HEK293T (cell line): ENCODE measurements at regions not wholly inside any gene's neighbourhood (a gene's known extent, or its start where the extent isn't known, plus 50 kb on each side); places are given as distances from the start of the nearest gene placed in this dataset.
A peak's percentile ranks its signal among the peaks of the same experiment; 100 is the strongest.

Experiments
- CTCF ChIA-PET: fragments of 350-600 bp; formaldehyde crosslinking; extraction: SDS; loops from one replicate; lab custom pipeline; 2021; ENCODE audit warnings: antibody characterized with exemption, inconsistent platforms; lab: Yijun Ruan, JAX
- POLR2A ChIA-PET: fragments of 350-600 bp; formaldehyde crosslinking; extraction: SDS; loops from one replicate; lab custom pipeline; 2020; ENCODE audit warnings: antibody characterized with exemption, inconsistent platforms; lab: Yijun Ruan, JAX
- DNase-seq: peaks from one replicate; pipeline ENCODE4 v3.0.0; 2012; ENCODE audit warnings: mixed read lengths; ENCODE audit errors: extremely low spot score
- ARNT ChIP-seq: fragments of 450-650 bp; IDR thresholded peaks from 2 replicates; pipeline ENCODE4 v1.6.1; 2017; ENCODE audit warnings: mild to moderate bottlenecking
- BHLHE40 ChIP-seq: fragments of 450-650 bp; IDR thresholded peaks from 2 replicates; pipeline ENCODE4 v1.6.1; 2016; ENCODE audit warnings: mild to moderate bottlenecking, moderate library complexity, borderline replicate concordance
- CTBP1 ChIP-seq: fragments of 450-650 bp; IDR thresholded peaks from 2 replicates; pipeline ENCODE4 v1.6.1; 2016; ENCODE audit warnings: borderline replicate concordance
- ELF4 ChIP-seq: fragments of 450-650 bp; IDR thresholded peaks from 2 replicates; pipeline ENCODE4 v1.6.1; 2017; ENCODE audit warnings: antibody characterized with exemption
- FOXA1 ChIP-seq: fragments of 450-650 bp; IDR thresholded peaks from 2 replicates; pipeline ENCODE4 v1.6.1; 2016; ENCODE audit warnings: mild to moderate bottlenecking
- FOXK2 ChIP-seq: fragments of 450-650 bp; IDR thresholded peaks from 2 replicates; pipeline ENCODE4 v1.6.1; 2016; ENCODE audit warnings: mild to moderate bottlenecking
- FOXM1 ChIP-seq: fragments of 450-650 bp; IDR thresholded peaks from 2 replicates; pipeline ENCODE4 v1.6.1; 2017; ENCODE audit warnings: mild to moderate bottlenecking, borderline replicate concordance
- HDGF ChIP-seq: fragments of 450-650 bp; IDR thresholded peaks from 2 replicates; pipeline ENCODE4 v1.6.1; 2017; ENCODE audit warnings: antibody characterized with exemption, borderline replicate concordance
- L3MBTL2 ChIP-seq: fragments of 450-650 bp; conservative IDR thresholded peaks from 2 replicates; pipeline ENCODE4 v1.6.1; 2016; ENCODE audit warnings: mild to moderate bottlenecking
- LEF1 ChIP-seq: fragments of 450-650 bp; IDR thresholded peaks from 2 replicates; pipeline ENCODE4 v1.6.1; 2017; ENCODE audit warnings: mild to moderate bottlenecking, borderline replicate concordance
- NFRKB ChIP-seq: fragments of 450-650 bp; IDR thresholded peaks from 2 replicates; pipeline ENCODE4 v1.6.1; 2016; ENCODE audit warnings: mild to moderate bottlenecking, moderate library complexity
- PKNOX1 ChIP-seq: fragments of 450-650 bp; IDR thresholded peaks from 2 replicates; pipeline ENCODE4 v1.6.1; 2016
- SP1 ChIP-seq: fragments of 450-650 bp; IDR thresholded peaks from 2 replicates; pipeline ENCODE4 v1.6.1; 2017
- SUZ12 ChIP-seq: fragments of 450-650 bp; IDR thresholded peaks from 2 replicates; pipeline ENCODE4 v1.6.1; 2016; ENCODE audit warnings: mild to moderate bottlenecking
- TARDBP ChIP-seq: fragments of 450-650 bp; IDR thresholded peaks from 2 replicates; pipeline ENCODE4 v1.6.1; 2016
- ZNF384 ChIP-seq: fragments of 450-650 bp; IDR thresholded peaks from 2 replicates; pipeline ENCODE4 v1.6.1; 2016

- CTCF ChIA-PET, result no interaction called here
- TF ChIP-seq PKNOX1, result peak; percentile 18; the same call in 1 of the 2 replicates
- TF ChIP-seq SP1, result no peak
- no peak for TF ChIP-seq FOXA1
- DNase-seq, result no peak
- POLR2A ChIA-PET, result no interaction called here
These were observed 443.9 kb downstream of the FGF9 start for GRCh38 chr13:22114630-22115311.

- CTCF ChIA-PET, result no interaction called here
- TF ChIP-seq ELF4 (no peak), SP1 (no peak), ARNT (no peak), FOXM1 (no peak)
- POLR2A ChIA-PET, result no interaction called here
- no peak for DNase-seq
These were observed 447.3 kb downstream of the FGF9 start for GRCh38 chr13:22118158-22118557.

GRCh38 chr13:22120646-22121045 lies 449.8 kb downstream of the FGF9 start:
- DNase-seq, result no peak
- CTCF ChIA-PET, result no interaction called here
- TF ChIP-seq L3MBTL2 (no peak), NFRKB (no peak), HDGF (no peak), BHLHE40 (no peak), LEF1 (no peak), ARNT (no peak), CTBP1 (no peak), SP1 (no peak), FOXA1 (no peak), FOXM1 (no peak), SUZ12 (no peak), ZNF384 (no peak), PKNOX1 (no peak), TARDBP (no peak), ELF4 (no peak), FOXK2 (no peak)
- POLR2A ChIA-PET, result no interaction called here

GRCh38 chr13:22121146-22121739 lies 450.4 kb downstream of the FGF9 start:
- TF ChIP-seq TARDBP (no peak), SUZ12 (no peak), CTBP1 (no peak), FOXK2 (no peak), FOXA1 (no peak), ELF4 (no peak), LEF1 (no peak), FOXM1 (no peak), HDGF (no peak), ARNT (no peak), ZNF384 (no peak), PKNOX1 (no peak), SP1 (no peak), L3MBTL2 (no peak), NFRKB (no peak)
- ChIA-PET POLR2A (no interaction called here), CTCF (interaction anchor here (0.6 kb wide), 1 partner anchor 609 kb away, joined by 3 read pairs; no protein-coding TSS in a partner anchor)
- DNase-seq, result no peak

GRCh38 chr13:22126433-22127021 lies 455.7 kb downstream of the FGF9 start:
- POLR2A ChIA-PET, result interaction anchor here (1.0 kb wide), 1 partner anchor 9 kb away, joined by 6 read pairs; no protein-coding TSS in a partner anchor

More at GRCh38 chr13:22126433-22127021, 455.7 kb downstream of the FGF9 start:
- DNase-seq, result no peak
- no peak for TF ChIP-seq PKNOX1
- CTCF ChIA-PET, result no interaction called here
